ENCODE measurements at regions not wholly inside any gene's neighbourhood (a gene's known extent, or its start where the extent isn't known, plus 50 kb on each side); places are given as distances from the start of the nearest gene placed in this dataset.
A peak's percentile ranks its signal among the peaks of the same experiment; 100 is the strongest.

- no peak for TF ChIP-seq DLX4 (CRISPR knock-in tag; IDR thresholded peaks at IDR 0.05)
- TF ChIP-seq HLTF (IDR thresholded peaks at IDR 0.05), result no peak
- no peak for TF ChIP-seq ZNF785 (CRISPR knock-in tag; IDR thresholded peaks at IDR 0.05)
- TF ChIP-seq CREB1 (IDR thresholded peaks at IDR 0.05), result no peak
- peak; percentile 24; the same call in 1 of the 2 replicates for TF ChIP-seq CREB1 (CRISPR knock-in tag; IDR thresholded peaks at IDR 0.05)
- TF ChIP-seq ATF7 (IDR thresholded peaks at IDR 0.05), result peak; percentile 56; the same call in 1 of the 2 replicates
- TF ChIP-seq EP300 (IDR thresholded peaks at IDR 0.05; ENCODE audit: low read length), result peak; percentile 24; the same call in 1 of the 2 replicates
- TF ChIP-seq MAFF (IDR thresholded peaks at IDR 0.05; ENCODE audit: low read length), result no peak
- 0 out of 2 replicates have a peak, but pooled peaks have one; percentile 5 for TF ChIP-seq USF2 (CRISPR knock-in tag; IDR thresholded peaks at IDR 0.05)
- TF ChIP-seq SIRT6 (IDR thresholded peaks at IDR 0.05; ENCODE audit: low read depth, low read length), result no peak
- 0 out of 2 replicates have a peak, but pooled peaks have one; percentile 34 for TF ChIP-seq NBN (IDR thresholded peaks at IDR 0.05; ENCODE audit: low read depth)
- TF ChIP-seq MAZ (CRISPR knock-in tag; conservative IDR thresholded peaks at IDR 0.05 in 1 of 2, IDR thresholded peaks at IDR 0.05 in 1 of 2), result peak; percentile 75 to 80
- TF ChIP-seq ZNF282 (CRISPR knock-in tag; IDR thresholded peaks at IDR 0.05), result no peak
- no peak for TF ChIP-seq MCM3 (IDR thresholded peaks at IDR 0.05)
- peak; percentile 12; the same call in 1 of the 2 replicates for TF ChIP-seq NR2C1 (IDR thresholded peaks at IDR 0.05)
- peak; percentile 68 for TF ChIP-seq NR2C1 (tag; IDR thresholded peaks at IDR 0.05)
- TF ChIP-seq TEAD1 (CRISPR knock-in tag; IDR thresholded peaks at IDR 0.05), result 0 out of 4 replicates have a peak, but pooled peaks of 1 of the 2 experiments have one; percentile 3
- TF ChIP-seq DPF2 (IDR thresholded peaks at IDR 0.05), result peak; percentile 81
- TF ChIP-seq TAL1 (IDR thresholded peaks at IDR 0.05), result no peak
- no peak for TF ChIP-seq SAFB2 (IDR thresholded peaks at IDR 0.05; ENCODE audit: borderline replicate concordance, low read depth, low read length, severe bottlenecking)
- TF ChIP-seq KLF1 (tag; IDR thresholded peaks at IDR 0.05), result peak; percentile 69; the same call in 1 of the 2 replicates
- TF ChIP-seq PRPF4 (IDR thresholded peaks at IDR 0.05; ENCODE audit: insufficient read depth, low read depth, low read length, poor library complexity, severe bottlenecking), result no peak
- no peak for TF ChIP-seq SUPT5H (IDR thresholded peaks at IDR 0.05)
- TF ChIP-seq CHCHD3 (CRISPR knock-in tag; IDR thresholded peaks at IDR 0.05), result no peak
- no peak for TF ChIP-seq RAD51 (IDR thresholded peaks at IDR 0.05; ENCODE audit: borderline replicate concordance, low read depth)
These were observed 138.9 kb downstream of the SEC14L1 start (continued) for GRCh38 chr17:77279448-77280303.
